ENCODE measurements at regions not wholly inside any gene's neighbourhood (a gene's known extent, or its start where the extent isn't known, plus 50 kb on each side); places are given as distances from the start of the nearest gene placed in this dataset.
"Not testable (repeated sequence)": the region's sequence is repeated elsewhere in the genome, so short reads cannot be mapped to it uniquely, and the experiment has no call there.

GRCh38 chr9:73219985-73220626, 68.4 kb downstream of the ANXA1 start:
- peak in 1 of 5 donors; percentile 33 for DNase-seq

GRCh38 chr9:73223594-73223993, 71.9 kb downstream of the ANXA1 start:
- DNase-seq, result no peak

GRCh38 chr9:73229543-73229942, 77.9 kb downstream of the ANXA1 start:
- DNase-seq, result no peak

- no peak for DNase-seq
These were observed 78.6 kb downstream of the ANXA1 start for GRCh38 chr9:73230251-73230650.

- DNase-seq, result peak in 1 of 5 donors; percentile 2
These were observed 79.5 kb downstream of the ANXA1 start for GRCh38 chr9:73231203-73231602.

GRCh38 chr9:73233359-73234007, 81.8 kb downstream of the ANXA1 start:
- DNase-seq, result no peak

- no peak for DNase-seq
These were observed 82.3 kb downstream of the ANXA1 start for GRCh38 chr9:73234008-73234360.

GRCh38 chr9:73237140-73237539, 85.5 kb downstream of the ANXA1 start:
- no peak for DNase-seq

- DNase-seq, result no peak
These were observed 88.1 kb downstream of the ANXA1 start for GRCh38 chr9:73239570-73240265.

GRCh38 chr9:73243078-73243477, 91.4 kb downstream of the ANXA1 start:
- DNase-seq, result no peak

GRCh38 chr9:73259086-73259696, 107.5 kb downstream of the ANXA1 start:
- DNase-seq, result no peak

- no peak for DNase-seq
These were observed 108.8 kb downstream of the ANXA1 start for GRCh38 chr9:73260506-73260905.

GRCh38 chr9:73264631-73265030, 113.0 kb downstream of the ANXA1 start:
- no peak for DNase-seq

- no peak for DNase-seq
These were observed 114.2 kb downstream of the ANXA1 start for GRCh38 chr9:73265876-73266275.

- DNase-seq, result no peak
These were observed 117.9 kb downstream of the ANXA1 start for GRCh38 chr9:73269430-73270101.

GRCh38 chr9:73270967-73271721, 119.5 kb downstream of the ANXA1 start:
- DNase-seq, result no peak

- no peak for DNase-seq
These were observed 128.4 kb downstream of the ANXA1 start for GRCh38 chr9:73280113-73280512.

- DNase-seq, result no peak
These were observed 132.7 kb downstream of the ANXA1 start for GRCh38 chr9:73284377-73284776.

- DNase-seq, result no peak
These were observed 142.7 kb downstream of the ANXA1 start for GRCh38 chr9:73294336-73294735.

GRCh38 chr9:73325983-73326382, 174.3 kb downstream of the ANXA1 start:
- DNase-seq, result no peak

- no peak for DNase-seq
These were observed 175.5 kb downstream of the ANXA1 start for GRCh38 chr9:73327149-73327548.

GRCh38 chr9:73337182-73337581, 185.5 kb downstream of the ANXA1 start:
- not testable (repeated sequence) for DNase-seq
